IMR-90 (cell line): ENCODE measurements at regions not wholly inside any gene's neighbourhood (a gene's known extent, or its start where the extent isn't known, plus 50 kb on each side); places are given as distances from the start of the nearest gene placed in this dataset.

ENCODE experiments used
- ATAC-seq: fragments of 200-7000 bp; cut with Tn5 transposase; 2 replicates; pipeline ENCODE4 v1.9.1; 2020; ENCODE audit warnings: low read depth, mild to moderate bottlenecking, moderate library complexity
- BruUV-seq: library from RNA; stranded (reverse); fragments of 400-500 nt; replicated peaks from 2 replicates; lab custom pipeline; 2021; lab: Mats Ljungman, UMichigan
- CTCF ChIA-PET: fragments of 300-600 bp; formaldehyde crosslinking; extraction: SDS; loops from one replicate; lab custom pipeline; 2021; ENCODE audit warnings: antibody characterized with exemption; lab: Yijun Ruan, JAX
- POLR2A ChIA-PET: fragments of 300-600 bp; sonication (Branson Sonifier 250); formaldehyde crosslinking; loops from one replicate; lab custom pipeline; 2022; ENCODE audit warnings: antibody characterized with exemption; ENCODE audit not compliant: unreplicated experiment; lab: Charles Lee
- DNase-seq: peaks from one replicate; pipeline ENCODE4 v3.0.0; 2013
- H2AFZ ChIP-seq: replicated peaks from 2 replicates; pipeline ENCODE3; 2013; ENCODE audit warnings: low read length, mild to moderate bottlenecking; ENCODE audit not compliant: poor library complexity
- H2AK5ac ChIP-seq: 2 replicates; pipeline ENCODE4 v1.6.1; 2013; ENCODE audit warnings: low read depth, low read length, inconsistent platforms
- H2AK9ac ChIP-seq: replicated peaks from 2 replicates; pipeline ENCODE3; 2013; ENCODE audit warnings: mild to moderate bottlenecking, low read depth, low read length, moderate library complexity; ENCODE audit not compliant: poor library complexity
- H2BK120ac ChIP-seq: 2 replicates; pipeline ENCODE4 v1.6.1; 2013; ENCODE audit warnings: low read depth, low read length, inconsistent platforms
- H2BK15ac ChIP-seq: 3 replicates; pipeline ENCODE4 v1.6.1; 2013; ENCODE audit warnings: low read depth, low read length, inconsistent platforms
- H2BK20ac ChIP-seq: 2 replicates; pipeline ENCODE4 v1.6.1; 2013; ENCODE audit warnings: low read depth, mild to moderate bottlenecking, inconsistent platforms, low read length, moderate library complexity
- H2BK5ac ChIP-seq: 2 replicates; pipeline ENCODE4 v1.6.1; 2013; ENCODE audit warnings: mild to moderate bottlenecking, low read depth, low read length, inconsistent platforms; ENCODE audit not compliant: poor library complexity, severe bottlenecking
- H3K14ac ChIP-seq: replicated peaks from 2 replicates; pipeline ENCODE4 v1.6.1; 2013; ENCODE audit warnings: low read depth, low read length, inconsistent platforms
- H3K18ac ChIP-seq: 2 replicates; pipeline ENCODE4 v1.6.1; 2013; ENCODE audit warnings: low read depth, low read length, control low read depth
- H3K23ac ChIP-seq: 2 replicates; pipeline ENCODE4 v1.6.1; 2013; ENCODE audit warnings: low read depth, low read length, inconsistent platforms
- H3K27ac ChIP-seq: 2 replicates; pipeline ENCODE4 v1.5.1; 2013; ENCODE audit warnings: mild to moderate bottlenecking, control low read depth, low read length; ENCODE audit not compliant: insufficient read depth
- H3K27me3 ChIP-seq: 2 replicates; pipeline ENCODE4 v1.6.1; 2013; ENCODE audit warnings: low read length; ENCODE audit not compliant: control insufficient read depth, insufficient read depth
- H3K36me3 ChIP-seq: 2 replicates; pipeline ENCODE4 v1.6.1; 2013; ENCODE audit warnings: low read length, mixed read lengths; ENCODE audit not compliant: control insufficient read depth, insufficient read depth
- H3K4ac ChIP-seq: 2 replicates; pipeline ENCODE4 v1.6.1; 2013; ENCODE audit warnings: low read depth, low read length, inconsistent platforms
- H3K4me1 ChIP-seq: 2 replicates; pipeline ENCODE4 v1.6.1; 2013; ENCODE audit warnings: low read length, mixed read lengths; ENCODE audit not compliant: control insufficient read depth, insufficient read depth
- H3K4me2 ChIP-seq: 2 replicates; pipeline ENCODE4 v1.6.1; 2013; ENCODE audit warnings: low read depth, mild to moderate bottlenecking, control low read depth, low read length, moderate library complexity
- H3K4me3 ChIP-seq: 2 replicates; pipeline ENCODE4 v1.5.1; 2013; ENCODE audit warnings: low read depth, mild to moderate bottlenecking, control low read depth, low read length, moderate library complexity; ENCODE audit not compliant: insufficient read depth
- H3K56ac ChIP-seq: 2 replicates; pipeline ENCODE4 v1.6.1; 2013; ENCODE audit warnings: low read length, inconsistent platforms; ENCODE audit not compliant: insufficient read depth; ENCODE audit errors: extremely low read depth
- H3K79me1 ChIP-seq, 2 experiments: 2 replicates each; pipeline ENCODE4 v1.6.1; 2013; ENCODE audit warnings: low read length in 2 of 2, inconsistent platforms in 1 of 2, low read depth in 1 of 2
- H3K9ac ChIP-seq: 2 replicates; pipeline ENCODE4 v1.6.1; 2013; ENCODE audit warnings: low read depth, low read length, control low read depth
- H3K9me1 ChIP-seq: 2 replicates; pipeline ENCODE4 v1.6.1; 2013; ENCODE audit warnings: low read length, inconsistent platforms; ENCODE audit not compliant: insufficient read depth
- H3K9me3 ChIP-seq: 2 replicates; pipeline ENCODE4 v1.6.1; 2013; ENCODE audit warnings: low read length; ENCODE audit not compliant: control insufficient read depth, insufficient read depth
- H4K20me1 ChIP-seq: 2 replicates; pipeline ENCODE4 v1.6.1; 2013; ENCODE audit warnings: low read length, inconsistent platforms; ENCODE audit not compliant: insufficient read depth
- H4K5ac ChIP-seq: 2 replicates; pipeline ENCODE4 v1.6.1; 2013; ENCODE audit warnings: mild to moderate bottlenecking, low read depth, low read length, control low read depth
- H4K8ac ChIP-seq, 2 experiments: 2 replicates each; pipeline ENCODE4 v1.6.1; 2013; ENCODE audit warnings: low read depth in 2 of 2, low read length in 2 of 2, control low read depth in 1 of 2, inconsistent platforms in 1 of 2
- H4K91ac ChIP-seq: 2 replicates; pipeline ENCODE4 v1.6.1; 2013; ENCODE audit warnings: low read depth, low read length, inconsistent platforms; ENCODE audit not compliant: insufficient read depth
- BHLHE40 ChIP-seq: fragments of 150-350 bp; IDR thresholded peaks from 2 replicates; pipeline ENCODE4 v1.6.1; 2016; ENCODE audit warnings: mild to moderate bottlenecking, low read depth, low read length
- CEBPB ChIP-seq: IDR thresholded peaks from 2 replicates; pipeline ENCODE4 v1.6.1; 2012; ENCODE audit warnings: low read depth, low read length, improper control_type of control experiment
- CHD1 ChIP-seq: IDR thresholded peaks from 2 replicates; pipeline ENCODE4 v1.6.1; 2012; ENCODE audit warnings: low read depth, low read length, improper control_type of control experiment
- FOS ChIP-seq: fragments of 150-350 bp; IDR thresholded peaks from 2 replicates; pipeline ENCODE4 v1.6.1; 2016; ENCODE audit warnings: low read depth, low read length
- MAZ ChIP-seq: IDR thresholded peaks from 2 replicates; pipeline ENCODE4 v1.6.1; 2012; ENCODE audit warnings: low read depth, mild to moderate bottlenecking, low read length, improper control_type of control experiment, moderate library complexity, borderline replicate concordance
- MXI1 ChIP-seq: IDR thresholded peaks from 2 replicates; pipeline ENCODE4 v1.6.1; 2012; ENCODE audit warnings: low read depth, mild to moderate bottlenecking, low read length, moderate library complexity, borderline replicate concordance
- NFE2L2 ChIP-seq: fragments of 150-350 bp; IDR thresholded peaks from 2 replicates; pipeline ENCODE4 v1.6.1; 2016; ENCODE audit warnings: low read depth, mild to moderate bottlenecking, low read length
- POLR2A ChIP-seq: IDR thresholded peaks from 2 replicates; pipeline ENCODE4 v1.6.1; 2012; ENCODE audit warnings: mild to moderate bottlenecking, low read depth, low read length
- RAD21 ChIP-seq: IDR thresholded peaks from 2 replicates; pipeline ENCODE4 v1.6.1; 2012; ENCODE audit warnings: low read length, improper control_type of control experiment
- RFX5 ChIP-seq: IDR thresholded peaks from 2 replicates; pipeline ENCODE4 v1.8.0; 2012; ENCODE audit warnings: low read depth, mild to moderate bottlenecking, low read length, moderate library complexity
- SMC3 ChIP-seq: fragments of 150-350 bp; IDR thresholded peaks from 2 replicates; pipeline ENCODE4 v1.6.1; 2016; ENCODE audit warnings: low read depth, mild to moderate bottlenecking, antibody characterized with exemption, low read length, moderate library complexity
- WGBS, 2 experiments: methylation state at CpG; one replicate each; pipeline versions ENCODE4 v1.1.5 to v1.1.7; 2013; ENCODE audit warnings: missing lambda C conversion rate in 2 of 2; ENCODE audit not compliant: insufficient read length in 1 of 2; ENCODE audit errors: extremely low coverage in 2 of 2; 5-methylcytosine and 5-hydroxymethylcytosine counted together
- dilution Hi-C: fragments of 300-500 bp; cut with HindIII; formaldehyde crosslinking; loops from one replicate; pipeline ENCODE4 v1.14.3; 2018; ENCODE audit warnings: low sequenced_read_pairs; ENCODE audit not compliant: unreplicated experiment
- in situ Hi-C: fragments of 300-500 bp; cut with MboI; formaldehyde crosslinking; loops from 3 replicates; pipeline ENCODE4 v1.14.3; 2019; ENCODE audit warnings: low sequenced_read_pairs, inconsistent platforms, mixed read lengths
- intact Hi-C: fragments of 100-400 bp; cut with micrococcal nuclease; formaldehyde crosslinking; loops from 2 replicates; pipeline ENCODE4 v1.10.0; 2022
- TF ChIP-seq, protein P1 (sequence below): fragments of 150-350 bp; IDR thresholded peaks from 2 replicates; pipeline ENCODE4 v1.6.1; 2016; ENCODE audit warnings: low read depth, mild to moderate bottlenecking, low read length, moderate library complexity, borderline replicate concordance
- TF ChIP-seq, protein P2 (sequence below): conservative IDR thresholded peaks from 2 replicates; pipeline ENCODE4 v1.5.1; 2012; ENCODE audit warnings: mild to moderate bottlenecking, low read depth, low read length, improper control_type of control experiment
- TF ChIP-seq, protein P3 (sequence below): fragments of 150-350 bp; IDR thresholded peaks from 2 replicates; pipeline ENCODE4 v1.6.1; 2017; ENCODE audit warnings: mild to moderate bottlenecking, antibody characterized with exemption, low read length, low read depth

DNA sequence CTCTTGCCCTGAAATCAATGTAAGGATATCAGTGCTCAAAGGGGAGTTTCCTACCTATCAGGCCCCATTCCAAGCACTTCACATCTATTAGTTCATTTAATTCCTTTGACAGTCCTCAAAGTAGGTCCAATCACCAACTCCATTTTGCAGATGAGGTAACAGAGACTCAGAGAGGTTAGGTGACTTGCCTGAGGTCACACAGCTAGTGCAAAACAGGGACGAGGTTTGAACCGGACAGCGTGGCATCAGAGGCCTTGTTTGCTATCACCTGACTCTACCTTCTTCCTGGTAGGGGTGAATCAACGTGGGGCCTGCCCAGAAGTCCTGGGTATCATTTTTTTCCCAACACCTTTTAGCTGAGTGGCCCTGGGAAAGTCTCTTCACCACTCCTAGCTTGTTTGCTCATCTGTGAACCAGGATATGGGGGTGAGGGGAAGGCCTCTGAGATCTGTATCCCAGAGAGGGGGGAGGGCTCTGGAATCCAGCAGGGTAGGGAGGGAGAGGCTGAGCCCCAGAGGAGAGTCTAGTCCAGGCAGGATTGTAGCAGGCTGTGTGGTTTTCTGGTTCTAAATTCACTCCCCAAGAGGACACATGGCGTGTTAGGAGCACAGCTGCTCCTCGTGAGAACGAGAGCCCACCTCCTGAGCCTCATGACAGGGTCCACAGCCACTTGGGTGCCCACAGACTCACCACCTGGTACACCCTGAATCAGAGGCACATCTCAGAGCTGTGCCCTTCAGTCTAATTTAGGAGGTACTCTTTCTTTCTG, 174.7 kb downstream of the MN1 start:
- POLR2A ChIA-PET = no interaction called here
- H3K4me2 ChIP-seq = no peak overlapping the region
- TF ChIP-seq BHLHE40 = no peak
- no peak for TF ChIP-seq MXI1
- no peak for TF ChIP-seq SMC3
- TF ChIP-seq, protein P1, sequence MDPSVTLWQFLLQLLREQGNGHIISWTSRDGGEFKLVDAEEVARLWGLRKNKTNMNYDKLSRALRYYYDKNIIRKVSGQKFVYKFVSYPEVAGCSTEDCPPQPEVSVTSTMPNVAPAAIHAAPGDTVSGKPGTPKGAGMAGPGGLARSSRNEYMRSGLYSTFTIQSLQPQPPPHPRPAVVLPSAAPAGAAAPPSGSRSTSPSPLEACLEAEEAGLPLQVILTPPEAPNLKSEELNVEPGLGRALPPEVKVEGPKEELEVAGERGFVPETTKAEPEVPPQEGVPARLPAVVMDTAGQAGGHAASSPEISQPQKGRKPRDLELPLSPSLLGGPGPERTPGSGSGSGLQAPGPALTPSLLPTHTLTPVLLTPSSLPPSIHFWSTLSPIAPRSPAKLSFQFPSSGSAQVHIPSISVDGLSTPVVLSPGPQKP = no peak
- TF ChIP-seq POLR2A = no peak
- TF ChIP-seq NFE2L2 = no peak
- no peak for TF ChIP-seq CEBPB
- TF ChIP-seq RAD21 = no peak
- TF ChIP-seq MAZ = no peak
- TF ChIP-seq, protein P2, sequence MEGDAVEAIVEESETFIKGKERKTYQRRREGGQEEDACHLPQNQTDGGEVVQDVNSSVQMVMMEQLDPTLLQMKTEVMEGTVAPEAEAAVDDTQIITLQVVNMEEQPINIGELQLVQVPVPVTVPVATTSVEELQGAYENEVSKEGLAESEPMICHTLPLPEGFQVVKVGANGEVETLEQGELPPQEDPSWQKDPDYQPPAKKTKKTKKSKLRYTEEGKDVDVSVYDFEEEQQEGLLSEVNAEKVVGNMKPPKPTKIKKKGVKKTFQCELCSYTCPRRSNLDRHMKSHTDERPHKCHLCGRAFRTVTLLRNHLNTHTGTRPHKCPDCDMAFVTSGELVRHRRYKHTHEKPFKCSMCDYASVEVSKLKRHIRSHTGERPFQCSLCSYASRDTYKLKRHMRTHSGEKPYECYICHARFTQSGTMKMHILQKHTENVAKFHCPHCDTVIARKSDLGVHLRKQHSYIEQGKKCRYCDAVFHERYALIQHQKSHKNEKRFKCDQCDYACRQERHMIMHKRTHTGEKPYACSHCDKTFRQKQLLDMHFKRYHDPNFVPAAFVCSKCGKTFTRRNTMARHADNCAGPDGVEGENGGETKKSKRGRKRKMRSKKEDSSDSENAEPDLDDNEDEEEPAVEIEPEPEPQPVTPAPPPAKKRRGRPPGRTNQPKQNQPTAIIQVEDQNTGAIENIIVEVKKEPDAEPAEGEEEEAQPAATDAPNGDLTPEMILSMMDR = no peak
- TF ChIP-seq RFX5 = no peak
- TF ChIP-seq, protein P3, sequence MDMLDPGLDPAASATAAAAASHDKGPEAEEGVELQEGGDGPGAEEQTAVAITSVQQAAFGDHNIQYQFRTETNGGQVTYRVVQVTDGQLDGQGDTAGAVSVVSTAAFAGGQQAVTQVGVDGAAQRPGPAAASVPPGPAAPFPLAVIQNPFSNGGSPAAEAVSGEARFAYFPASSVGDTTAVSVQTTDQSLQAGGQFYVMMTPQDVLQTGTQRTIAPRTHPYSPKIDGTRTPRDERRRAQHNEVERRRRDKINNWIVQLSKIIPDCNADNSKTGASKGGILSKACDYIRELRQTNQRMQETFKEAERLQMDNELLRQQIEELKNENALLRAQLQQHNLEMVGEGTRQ = no peak
- no peak for TF ChIP-seq FOS
- TF ChIP-seq CHD1 = no peak
- CTCF ChIA-PET = no interaction called here
- H2BK120ac ChIP-seq = no peak overlapping the region
- no peak overlapping the region for H3K23ac ChIP-seq
- no peak overlapping the region for H3K4ac ChIP-seq
- no peak for ATAC-seq
- H3K36me3 ChIP-seq = no peaks in the 10 kb centered on the region
- H3K79me1 ChIP-seq = no peaks in the 10 kb centered on the region
- H2BK5ac ChIP-seq = no peak overlapping the region
- H3K27ac ChIP-seq = no peak overlapping the region
- H4K5ac ChIP-seq = no peak overlapping the region
- dilution Hi-C loops = no loop called here
- H4K91ac ChIP-seq = no peak overlapping the region
- H3K9me1 ChIP-seq = no peaks in the 10 kb centered on the region
- H3K27me3 ChIP-seq = peaks cover 4% of the 10 kb centered on the region
- no peak overlapping the region for H3K9ac ChIP-seq
- in situ Hi-C loops = no loop called here
- no peak overlapping the region for H3K4me3 ChIP-seq
- DNase-seq = no peak
- H3K9me3 ChIP-seq = no peaks in the 10 kb centered on the region
- H3K56ac ChIP-seq = no peak overlapping the region
- no peak overlapping the region for H2BK20ac ChIP-seq
- intact Hi-C loops = no loop called here
- H4K8ac ChIP-seq = no peak overlapping the region
- H3K18ac ChIP-seq = no peak overlapping the region
- H2BK15ac ChIP-seq = no peak overlapping the region
- H2AK9ac ChIP-seq = no peak overlapping the region
- no peaks in the 10 kb centered on the region for H3K4me1 ChIP-seq
- no peak overlapping the region for H2AK5ac ChIP-seq
- H3K14ac ChIP-seq = no peak overlapping the region
- no peak overlapping the region for H2AFZ ChIP-seq
- no peaks in the 10 kb centered on the region for H4K20me1 ChIP-seq
- BruUV-seq = no TSS peak
- 85% methylated on average over 3 of the region's 7 CpGs; no CpG with 5 or more reads in 1 of the 2 experiments for WGBS, 2 experiments
